Body of pancreas (tissue), 4 donors: ENCODE measurements at regions not wholly inside any gene's neighbourhood (a gene's known extent, or its start where the extent isn't known, plus 50 kb on each side); places are given as distances from the start of the nearest gene placed in this dataset.

Source experiments
- CTCF ChIP-seq, 7 experiments: fragments of 450-650 bp in 4 of 7; fragments of 200-600 bp in 3 of 7; sonication (generic) in 3 of 7; IDR thresholded peaks; one replicate each; pipeline ENCODE4 v1.5.1; 2016 to 2019; ENCODE audit warnings: antibody characterized with exemption in 7 of 7
- POLR2A ChIP-seq, 3 donors: fragments of 450-650 bp; IDR thresholded peaks; one replicate each; pipeline ENCODE4 v1.6.1; 2016; ENCODE audit warnings: antibody characterized with exemption in 3 of 3, mild to moderate bottlenecking in 2 of 3

GRCh38 chr5:15376803-15377202 is 123.2 kb upstream of the FBXL7 start:
- TF ChIP-seq CTCF (IDR thresholded peaks at IDR 0.05) (no peak), POLR2A (IDR thresholded peaks at IDR 0.05) (no peak)
